A549 (cell line): ENCODE measurements at regions not wholly inside any gene's neighbourhood (a gene's known extent, or its start where the extent isn't known, plus 50 kb on each side); places are given as distances from the start of the nearest gene placed in this dataset.

Experiments
- ATAC-seq, 2 experiments: fragments of 200-7000 bp in 1 of 2; fragments of >200 bp in 1 of 2; cut with Nextera tagmentation in 1 of 2; cut with Tn5 transposase in 1 of 2; 3 replicates each; pipeline versions ENCODE4 v1.8.0 to v1.9.1; 2018 to 2020; ENCODE audit warnings: mild to moderate bottlenecking in 1 of 2, moderate library complexity in 1 of 2
- CTCF ChIA-PET: fragments of 300-600 bp; sonication (Branson Sonifier 250); formaldehyde crosslinking; extraction: SDS; loops from one replicate; lab custom pipeline; 2021; ENCODE audit warnings: antibody characterized with exemption, inconsistent platforms; lab: Yijun Ruan, JAX
- POLR2A ChIA-PET: fragments of 350-600 bp; formaldehyde crosslinking; extraction: SDS; loops from one replicate; lab custom pipeline; 2021; ENCODE audit warnings: antibody characterized with exemption, inconsistent platforms; lab: Yijun Ruan, JAX
- DNase-seq, 2 experiments: peaks; one replicate each; pipeline versions ENCODE4 v3.0.0 to v3.0.0-alpha.2; 2011 to 2016; ENCODE audit warnings: low read depth in 1 of 2, low spot score in 1 of 2
- FAIRE-seq: peaks from 2 replicates; lab custom pipeline; 2011; peaks lifted over from hg19 to GRCh38; lab: Jason Lieb, UNC
- H3K27ac ChIP-seq, 2 experiments: fragments of >200 bp; sonication (Bioruptor Twin); formaldehyde crosslinking; 3 replicates each; pipeline ENCODE4 v1.5.1; 2016 to 2017
- H3K4me1 ChIP-seq: fragments of >200 bp; sonication (Bioruptor Twin); formaldehyde crosslinking; 3 replicates; pipeline ENCODE4 v1.6.1; 2016
- H3K4me2 ChIP-seq: fragments of >200 bp; sonication (Bioruptor Twin); formaldehyde crosslinking; 3 replicates; pipeline ENCODE4 v1.6.1; 2016
- H3K4me3 ChIP-seq: fragments of >200 bp; sonication (Bioruptor Twin); formaldehyde crosslinking; 3 replicates; pipeline ENCODE4 v1.5.1; 2016
- H3K9me3 ChIP-seq: fragments of >200 bp; sonication (Bioruptor Twin); formaldehyde crosslinking; 3 replicates; pipeline ENCODE4 v1.6.1; 2016
- BHLHE40 ChIP-seq: IDR thresholded peaks from 2 replicates; pipeline ENCODE4 v1.6.1; 2012; ENCODE audit warnings: low read depth, low read length, inconsistent platforms
- CBX8 ChIP-seq: fragments of 200-600 bp; sonication (generic); IDR thresholded peaks from 2 replicates; pipeline ENCODE4 v1.6.1; 2016
- CHD2 ChIP-seq: fragments of 150-350 bp; IDR thresholded peaks from 2 replicates; pipeline ENCODE4 v1.6.1; 2014; ENCODE audit warnings: low read length; ENCODE audit not compliant: partially characterized antibody
- ESRRA ChIP-seq: fragments of 150-350 bp; IDR thresholded peaks from 2 replicates; pipeline ENCODE4 v1.6.1; 2014; ENCODE audit warnings: mild to moderate bottlenecking, low read length, borderline replicate concordance
- FOXS1 ChIP-seq: fragments of 250-450 bp; sonication (Bioruptor Pico); IDR thresholded peaks from 2 replicates; pipeline ENCODE4 v1.5.0; 2020; ENCODE audit warnings: mild to moderate bottlenecking, moderate library complexity
- GATA3 ChIP-seq: IDR thresholded peaks from 2 replicates; pipeline ENCODE4 v1.6.1; 2012; ENCODE audit warnings: borderline replicate concordance
- HDAC2 ChIP-seq: fragments of 200-600 bp; sonication (generic); IDR thresholded peaks from 2 replicates; pipeline ENCODE4 v1.6.1; 2016
- HEYL ChIP-seq: fragments of 250-450 bp; sonication (Bioruptor Pico); IDR thresholded peaks from 2 replicates; pipeline ENCODE4 v1.8.0; 2021; ENCODE audit warnings: mild to moderate bottlenecking, moderate library complexity
- MAFK ChIP-seq: fragments of 450-650 bp; IDR thresholded peaks from 2 replicates; pipeline ENCODE4 v1.6.1; 2014; ENCODE audit not compliant: partially characterized antibody
- NR3C1 ChIP-seq: fragments of >200 bp; sonication (Bioruptor Twin); formaldehyde crosslinking; IDR thresholded peaks from 3 replicates; pipeline ENCODE4 v1.6.1; 2017
- RARB ChIP-seq: fragments of 250-450 bp; sonication (Bioruptor Pico); IDR thresholded peaks from 2 replicates; pipeline ENCODE4 v1.8.0; 2021; ENCODE audit warnings: mild to moderate bottlenecking, moderate library complexity
- RCOR1 ChIP-seq: fragments of 150-350 bp; IDR thresholded peaks from 2 replicates; pipeline ENCODE4 v1.6.1; 2014; ENCODE audit warnings: antibody characterized with exemption, low read length, low read depth
- RNF2 ChIP-seq: fragments of 200-600 bp; sonication (generic); IDR thresholded peaks from 2 replicates; pipeline ENCODE4 v1.6.1; 2016; ENCODE audit warnings: low read depth, mild to moderate bottlenecking, antibody characterized with exemption, moderate library complexity, borderline replicate concordance
- SREBF2 ChIP-seq: fragments of 450-650 bp; IDR thresholded peaks from 2 replicates; pipeline ENCODE4 v1.6.1; 2014; ENCODE audit warnings: mild to moderate bottlenecking, moderate library complexity
- TP53 ChIP-seq: fragments of 250-450 bp; sonication (Bioruptor Pico); IDR thresholded peaks from 2 replicates; pipeline ENCODE4 v1.5.0; 2021; ENCODE audit warnings: mild to moderate bottlenecking, moderate library complexity
- ZC3H11A ChIP-seq: fragments of 450-650 bp; IDR thresholded peaks from 2 replicates; pipeline ENCODE4 v1.6.1; 2014; ENCODE audit warnings: antibody characterized with exemption, mild to moderate bottlenecking
- ZNF302 ChIP-seq: fragments of 250-450 bp; sonication (Bioruptor Pico); IDR thresholded peaks from 2 replicates; pipeline ENCODE4 v1.9.0; 2021; ENCODE audit warnings: inconsistent platforms, mild to moderate bottlenecking, moderate library complexity
- WGBS: methylation state at CpG from one replicate; pipeline ENCODE4 v1.1.6; 2017; ENCODE audit errors: missing lambda C conversion rate; 5-methylcytosine and 5-hydroxymethylcytosine counted together
- TF ChIP-seq, protein P1 (sequence below): IDR thresholded peaks from 2 replicates; pipeline ENCODE4 v1.6.1; 2012
- TF ChIP-seq, protein P2 (sequence below): IDR thresholded peaks from 2 replicates; pipeline ENCODE4 v1.6.1; 2012; ENCODE audit warnings: low read depth, borderline replicate concordance
- TF ChIP-seq, protein P3 (sequence below): fragments of >200 bp; sonication (Bioruptor Twin); formaldehyde crosslinking; IDR thresholded peaks from 3 replicates; pipeline ENCODE4 v1.6.1; 2016

DNA sequence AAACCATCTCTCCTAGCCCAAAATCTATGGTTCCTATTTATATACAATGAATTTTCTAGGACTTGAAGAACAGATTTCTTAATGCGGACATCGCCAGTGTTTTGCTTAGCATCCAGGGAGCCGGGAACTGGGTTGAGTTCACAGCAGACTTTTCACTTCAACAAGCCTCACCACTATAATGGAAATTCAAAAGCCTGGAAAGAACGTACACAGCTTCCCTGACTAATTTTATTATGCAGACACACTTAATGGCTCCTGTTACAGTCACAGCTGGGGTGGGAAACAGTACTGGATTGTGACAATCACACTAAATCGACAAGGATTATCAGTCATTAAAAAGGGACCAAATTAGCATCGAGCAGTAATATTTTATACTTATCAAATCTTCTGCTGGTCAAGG lies 129.2 kb upstream of the BNIP2 start:
- TF ChIP-seq RNF2 (no peak), FOXS1 (CRISPR knock-in tag) (no peak), CHD2 (no peak), ZNF302 (CRISPR knock-in tag) (no peak), HDAC2 (no peak), MAFK (no peak), NR3C1 (no peak), GATA3 (no peak), BHLHE40 (no peak)
- TF ChIP-seq, protein P1, sequence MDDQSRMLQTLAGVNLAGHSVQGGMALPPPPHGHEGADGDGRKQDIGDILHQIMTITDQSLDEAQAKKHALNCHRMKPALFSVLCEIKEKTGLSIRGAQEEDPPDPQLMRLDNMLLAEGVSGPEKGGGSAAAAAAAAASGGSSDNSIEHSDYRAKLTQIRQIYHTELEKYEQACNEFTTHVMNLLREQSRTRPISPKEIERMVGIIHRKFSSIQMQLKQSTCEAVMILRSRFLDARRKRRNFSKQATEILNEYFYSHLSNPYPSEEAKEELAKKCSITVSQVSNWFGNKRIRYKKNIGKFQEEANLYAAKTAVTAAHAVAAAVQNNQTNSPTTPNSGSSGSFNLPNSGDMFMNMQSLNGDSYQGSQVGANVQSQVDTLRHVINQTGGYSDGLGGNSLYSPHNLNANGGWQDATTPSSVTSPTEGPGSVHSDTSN: no peak
- TF ChIP-seq, all 56 proteins: peak for 0
- DNase-seq (no peak), FAIRE-seq (no peak), ATAC-seq (no peak)
- ChIA-PET CTCF (interaction anchor here (1.0 to 1.4 kb wide), 2 partner anchors 27 to 362 kb away, joined by 3 read pairs; no protein-coding TSS in a partner anchor), POLR2A (no interaction called here)
- WGBS: 21% methylated on average over 6 of the region's 6 CpGs
- Histone ChIP-seq H3K4me3 (no peak overlapping the region), H3K4me2 (no peak overlapping the region), H3K9me3 (no peaks in the 10 kb centered on the region), H3K4me1 (no peaks in the 10 kb centered on the region), H3K27ac (no peak overlapping the region)

DNA sequence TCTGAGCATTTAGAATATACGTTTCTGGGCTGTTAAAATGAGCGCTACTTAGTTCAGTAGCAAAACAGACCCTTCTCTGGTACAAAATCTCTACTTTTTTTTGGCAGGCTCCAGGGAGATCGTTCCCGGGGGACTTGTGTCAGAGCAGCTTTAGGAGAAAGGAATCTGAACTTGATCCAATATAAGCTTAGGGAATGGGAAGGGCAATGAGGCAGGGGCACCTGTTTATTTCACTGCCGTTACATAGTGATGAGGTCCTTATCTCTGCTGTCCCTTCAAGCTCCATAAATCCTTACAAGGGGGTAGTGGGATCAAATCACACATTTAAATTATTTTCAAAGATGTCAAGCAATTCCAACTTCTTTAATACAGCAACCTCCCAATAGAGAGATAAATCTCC lies 128.7 kb upstream of the BNIP2 start:
- FAIRE-seq (no peak), ATAC-seq (no peak), DNase-seq (no peak)
- TF ChIP-seq, protein P2, sequence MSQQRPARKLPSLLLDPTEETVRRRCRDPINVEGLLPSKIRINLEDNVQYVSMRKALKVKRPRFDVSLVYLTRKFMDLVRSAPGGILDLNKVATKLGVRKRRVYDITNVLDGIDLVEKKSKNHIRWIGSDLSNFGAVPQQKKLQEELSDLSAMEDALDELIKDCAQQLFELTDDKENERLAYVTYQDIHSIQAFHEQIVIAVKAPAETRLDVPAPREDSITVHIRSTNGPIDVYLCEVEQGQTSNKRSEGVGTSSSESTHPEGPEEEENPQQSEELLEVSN: no peak
- TF ChIP-seq HEYL (CRISPR knock-in tag): no peak
- TF ChIP-seq HDAC2: no peak
- no peak for TF ChIP-seq RNF2
- Histone ChIP-seq H3K4me3 (no peak overlapping the region), H3K4me1 (no peaks in the 10 kb centered on the region), H3K4me2 (no peak overlapping the region), H3K9me3 (no peaks in the 10 kb centered on the region), H3K27ac (no peak overlapping the region)
- 66% methylated on average over 5 of the region's 5 CpGs for WGBS
- POLR2A ChIA-PET: no interaction called here
- CTCF ChIA-PET: interaction anchor here (1.0 to 1.4 kb wide), 2 partner anchors 27 to 362 kb away, joined by 3 read pairs; no protein-coding TSS in a partner anchor

DNA sequence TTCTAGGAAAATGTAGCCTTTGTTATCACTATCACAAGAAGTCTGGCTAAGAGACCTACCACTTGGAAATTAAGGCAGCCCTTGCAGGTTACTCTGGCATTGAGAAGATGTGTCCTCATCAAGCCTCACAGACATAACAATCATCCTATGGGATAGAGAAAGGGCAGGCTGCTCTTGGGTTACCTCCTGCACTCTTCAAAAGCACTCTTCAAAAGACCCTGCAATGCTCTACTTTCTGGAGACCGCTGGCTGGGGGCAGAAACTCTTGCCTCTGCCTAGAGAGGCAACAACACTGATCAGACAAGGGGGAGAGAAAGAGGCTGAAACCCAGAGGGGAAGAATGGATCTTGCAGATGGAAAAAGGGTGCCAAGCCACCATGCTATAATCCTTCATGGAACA lies 127.9 kb upstream of the BNIP2 start:
- TF ChIP-seq RARB: no peak
- no peak for TF ChIP-seq SREBF2
- 0 out of 2 replicates have a peak, but pooled peaks have one; percentile 7 for TF ChIP-seq CBX8
- no peak for TF ChIP-seq RCOR1
- FAIRE-seq: no peak
- Histone ChIP-seq H3K4me2 (no peak overlapping the region), H3K27ac (no peak overlapping the region), H3K4me1 (no peaks in the 10 kb centered on the region), H3K4me3 (no peak overlapping the region), H3K9me3 (no peaks in the 10 kb centered on the region)
- ChIA-PET CTCF (interaction anchor here (1.1 kb wide), 1 partner anchor 704 kb away, joined by 3 read pairs; no protein-coding TSS in a partner anchor), POLR2A (no interaction called here)
- no peak for ATAC-seq
- no peak for DNase-seq
- WGBS: 0% methylated on average over 1 of the region's 1 CpG

DNA sequence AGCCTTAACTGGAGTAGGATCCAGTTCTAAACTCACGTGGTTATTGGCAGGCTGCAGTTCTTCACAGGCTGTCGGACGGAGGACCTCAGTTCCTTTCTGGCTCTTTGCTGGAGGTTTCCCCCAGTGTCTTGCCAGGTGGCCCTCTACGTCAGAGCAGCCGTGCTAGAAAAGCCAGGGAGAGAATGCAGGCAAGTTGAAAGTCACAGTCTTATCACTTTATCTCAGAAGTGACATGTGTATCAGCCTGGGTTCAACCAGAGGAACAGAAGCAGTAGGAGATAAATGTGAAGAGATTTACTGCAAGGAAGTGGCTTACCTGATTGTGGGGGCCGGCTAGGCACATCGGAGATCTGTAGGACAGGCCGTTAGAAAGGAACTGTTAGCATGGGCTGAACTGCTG lies 125.3 kb upstream of the BNIP2 start:
- H3K4me2 ChIP-seq: no peak overlapping the region
- CTCF ChIA-PET: no interaction called here
- TF ChIP-seq, protein P3, sequence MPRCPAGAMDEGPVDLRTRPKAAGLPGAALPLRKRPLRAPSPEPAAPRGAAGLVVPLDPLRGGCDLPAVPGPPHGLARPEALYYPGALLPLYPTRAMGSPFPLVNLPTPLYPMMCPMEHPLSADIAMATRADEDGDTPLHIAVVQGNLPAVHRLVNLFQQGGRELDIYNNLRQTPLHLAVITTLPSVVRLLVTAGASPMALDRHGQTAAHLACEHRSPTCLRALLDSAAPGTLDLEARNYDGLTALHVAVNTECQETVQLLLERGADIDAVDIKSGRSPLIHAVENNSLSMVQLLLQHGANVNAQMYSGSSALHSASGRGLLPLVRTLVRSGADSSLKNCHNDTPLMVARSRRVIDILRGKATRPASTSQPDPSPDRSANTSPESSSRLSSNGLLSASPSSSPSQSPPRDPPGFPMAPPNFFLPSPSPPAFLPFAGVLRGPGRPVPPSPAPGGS: no peak
- TF ChIP-seq ZC3H11A (no peak), ESRRA (no peak), RCOR1 (no peak), TP53 (CRISPR knock-in tag) (no peak)

More for the DNA sequence above, 125.3 kb upstream of the BNIP2 start:
- Histone ChIP-seq H3K27ac (no peak overlapping the region), H3K4me1 (no peaks in the 10 kb centered on the region), H3K9me3 (no peaks in the 10 kb centered on the region), H3K4me3 (no peak overlapping the region)
- DNase-seq (no peak), ATAC-seq (no peak), FAIRE-seq (no peak)
- WGBS: 52% methylated on average over 8 of the region's 8 CpGs
- POLR2A ChIA-PET: no interaction called here
